DMS79 (cell line): ENCODE measurements at regions not wholly inside any gene's neighbourhood (a gene's known extent, or its start where the extent isn't known, plus 50 kb on each side); places are given as distances from the start of the nearest gene placed in this dataset.
"Not testable (repeated sequence)": the region's sequence is repeated elsewhere in the genome, so short reads cannot be mapped to it uniquely, and the experiment has no call there.

Experiments used
- DNase-seq: peaks from one replicate; lab custom pipeline; 2025; lab: John Stamatoyannopoulos, UW

GRCh38 chr16:48668184-48668583 is 58.2 kb upstream of the N4BP1 start:
- not testable (repeated sequence) for DNase-seq

- DNase-seq: no peak
Measured at GRCh38 chr16:48659940-48660339, 50.0 kb upstream of the N4BP1 start.
